Left forelimb (tissue), 1 donor: ENCODE measurements at regions not wholly inside any gene's neighbourhood (a gene's known extent, or its start where the extent isn't known, plus 50 kb on each side); places are given as distances from the start of the nearest gene placed in this dataset.

Experiments
- DNase-seq: peaks from one replicate; pipeline ENCODE4 v3.0.0-alpha.2; 2018; ENCODE audit warnings: low spot score

- DNase-seq = no peak
Measured at GRCh38 chr17:73932216-73932749, 271.2 kb upstream of the RPL38 start.

GRCh38 chr17:73933164-73933766 is 270.2 kb upstream of the RPL38 start:
- no peak for DNase-seq

DNA sequence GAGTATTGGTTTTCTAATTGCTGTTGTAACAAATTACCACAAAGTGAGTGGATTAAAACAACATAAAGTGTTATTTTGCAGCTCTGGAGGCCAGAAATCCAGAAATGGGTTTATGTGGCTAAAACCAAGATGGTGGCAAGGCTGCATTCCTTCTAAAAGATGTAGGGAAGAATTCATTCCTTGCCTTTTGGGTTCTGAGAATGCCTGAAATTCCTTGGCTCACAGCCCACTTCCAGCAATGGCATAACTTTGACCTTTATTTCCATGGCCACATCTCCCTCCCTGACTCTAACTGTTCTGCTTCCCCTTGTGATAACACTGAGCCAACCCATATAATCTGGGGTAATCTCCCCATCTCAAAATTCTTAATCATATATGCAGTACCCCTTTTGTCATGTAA is 269.6 kb upstream of the RPL38 start:
- no peak for DNase-seq

- no peak for DNase-seq
Measured at GRCh38 chr17:73934696-73935095, 268.8 kb upstream of the RPL38 start.

DNA sequence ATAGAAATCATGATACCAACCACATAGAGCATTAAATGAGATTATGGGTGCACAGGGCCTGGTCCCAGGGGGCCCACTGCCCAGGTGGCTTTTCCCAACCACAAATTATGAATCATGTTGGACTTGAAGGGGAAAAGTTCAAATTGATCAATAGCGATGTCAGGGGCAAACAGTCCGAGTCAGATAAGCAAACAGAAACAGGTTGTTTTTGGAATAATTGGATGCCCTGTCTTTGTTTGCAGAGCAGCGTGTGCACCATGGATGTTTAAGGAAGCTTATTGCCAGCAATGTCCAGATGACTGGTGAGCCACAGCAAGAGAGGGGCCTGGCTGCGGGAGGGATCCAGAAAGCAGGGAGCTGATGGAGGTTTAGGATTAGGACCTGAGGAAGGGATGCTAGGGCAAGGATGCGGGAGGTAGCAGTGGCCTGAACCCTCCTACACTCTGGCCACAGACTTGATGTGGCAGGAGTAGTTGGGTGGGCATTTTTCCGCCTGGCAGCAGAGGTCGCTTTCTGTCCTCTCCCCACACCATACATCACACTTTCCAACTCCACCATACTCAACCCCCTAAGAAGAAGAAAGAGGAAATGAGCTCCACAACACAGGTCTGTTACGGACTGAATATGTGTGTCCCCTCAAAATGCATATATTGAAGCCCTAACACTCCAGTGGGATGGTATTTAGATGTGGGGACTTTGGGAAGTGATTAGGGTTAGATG is 266.4 kb upstream of the RPL38 start:
- peak; percentile 33 for DNase-seq

GRCh38 chr17:73938706-73939105 is 264.8 kb upstream of the RPL38 start:
- DNase-seq = no peak

- peak; percentile 51 for DNase-seq
Measured at GRCh38 chr17:73939806-73940205, 263.7 kb upstream of the RPL38 start.

DNA sequence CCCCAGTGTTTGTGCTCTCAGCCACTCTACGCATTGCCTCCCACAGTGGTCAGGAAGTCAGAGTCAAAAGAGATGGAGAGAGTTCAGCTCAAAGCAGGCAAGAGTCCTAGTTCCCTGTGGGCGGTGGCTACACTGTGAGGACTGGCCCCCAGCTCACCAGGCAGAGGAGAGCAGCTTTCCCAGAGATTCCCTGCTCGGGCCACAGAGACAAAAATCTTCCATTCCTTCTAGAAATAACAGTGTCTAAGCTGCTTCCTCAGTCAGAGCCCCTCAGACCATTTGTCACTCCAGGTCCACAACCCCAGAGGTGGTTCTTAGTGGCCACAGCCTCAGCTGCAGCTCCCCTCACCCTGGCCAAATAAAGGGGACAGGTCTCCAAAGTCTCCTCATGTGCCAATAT is 263.0 kb upstream of the RPL38 start:
- DNase-seq = no peak

DNA sequence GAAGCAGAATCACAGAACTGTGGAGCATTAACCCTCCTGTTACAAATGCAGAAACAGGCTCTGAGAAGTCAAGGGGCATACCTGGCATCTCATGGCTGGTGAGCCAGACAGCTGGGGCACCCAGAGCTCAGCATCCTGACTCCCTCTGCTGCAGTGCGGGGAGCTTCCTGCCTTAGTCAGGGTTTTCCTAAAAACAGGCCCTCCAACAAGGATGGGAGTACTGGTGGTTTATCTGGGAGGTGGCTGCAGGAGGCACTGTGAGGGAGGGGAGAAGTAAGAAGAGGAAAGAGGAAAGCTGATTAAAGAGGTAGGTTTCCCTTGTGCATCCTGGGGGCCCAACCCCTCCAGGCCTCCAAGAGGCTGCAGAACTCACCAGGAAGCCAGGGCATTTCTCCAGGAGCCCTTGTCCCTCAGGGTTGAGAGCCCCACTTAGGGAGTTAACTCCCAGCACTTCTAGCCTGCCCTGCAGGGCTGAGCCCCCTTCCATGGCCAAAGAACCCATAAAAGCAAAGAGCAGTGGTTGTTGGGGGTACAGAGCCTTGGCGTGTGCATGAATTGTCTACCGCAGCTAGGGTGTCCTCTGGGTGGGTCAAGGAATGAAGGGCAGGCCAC is 261.5 kb upstream of the RPL38 start:
- DNase-seq = peak; percentile 40

- DNase-seq = peak; percentile 56
Measured at GRCh38 chr17:73942703-73943415, 260.6 kb upstream of the RPL38 start.

GRCh38 chr17:73943416-73944110 is 259.9 kb upstream of the RPL38 start:
- peak; percentile 40 for DNase-seq

- DNase-seq = peak; percentile 53
Measured at GRCh38 chr17:73944366-73944765, 259.1 kb upstream of the RPL38 start.

- DNase-seq = peak; percentile 40
Measured at GRCh38 chr17:73947281-73947965, 256.1 kb upstream of the RPL38 start.

DNA sequence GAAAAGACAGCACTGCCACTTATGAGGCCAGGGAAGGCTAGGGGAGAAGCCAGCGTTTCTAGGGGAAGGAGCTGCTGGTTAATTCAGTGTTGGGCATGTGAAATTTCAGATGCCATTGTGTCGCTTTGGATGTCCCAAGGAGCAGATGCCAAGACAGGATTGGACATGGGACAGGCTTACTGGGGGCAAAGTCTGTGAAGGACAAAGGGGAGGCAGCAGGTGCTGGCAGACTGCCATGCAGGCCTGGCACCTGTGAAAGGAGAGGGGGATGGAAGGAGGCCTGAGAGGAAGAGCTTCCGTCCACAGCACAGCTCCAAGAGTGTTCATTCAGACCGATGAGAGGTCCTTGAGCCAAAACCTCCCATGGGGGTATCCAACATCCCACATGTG is 255.5 kb upstream of the RPL38 start:
- peak; percentile 23 for DNase-seq

GRCh38 chr17:73949903-73950592 is 253.4 kb upstream of the RPL38 start:
- DNase-seq = peak; percentile 25

DNA sequence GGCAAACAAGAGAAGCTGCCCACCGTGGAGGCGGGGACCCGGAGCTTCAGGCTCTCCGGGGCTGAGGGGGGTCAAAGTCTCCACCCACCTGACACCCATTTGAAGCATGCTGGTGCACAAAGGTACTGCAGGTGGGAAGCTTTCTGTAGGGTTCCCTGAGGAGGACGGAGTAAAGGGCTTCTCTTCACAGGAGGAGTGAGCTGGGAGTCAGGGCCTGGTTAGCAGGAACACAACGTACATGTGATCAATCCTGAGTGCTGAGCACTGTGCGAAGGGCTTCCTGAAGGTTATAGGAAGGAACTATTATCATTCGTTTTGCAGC is 252.9 kb upstream of the RPL38 start:
- DNase-seq = peak; percentile 5

GRCh38 chr17:73952082-73952479 is 251.4 kb upstream of the RPL38 start:
- DNase-seq = no peak

GRCh38 chr17:73952480-73953205 is 250.8 kb upstream of the RPL38 start:
- DNase-seq = no peak

DNA sequence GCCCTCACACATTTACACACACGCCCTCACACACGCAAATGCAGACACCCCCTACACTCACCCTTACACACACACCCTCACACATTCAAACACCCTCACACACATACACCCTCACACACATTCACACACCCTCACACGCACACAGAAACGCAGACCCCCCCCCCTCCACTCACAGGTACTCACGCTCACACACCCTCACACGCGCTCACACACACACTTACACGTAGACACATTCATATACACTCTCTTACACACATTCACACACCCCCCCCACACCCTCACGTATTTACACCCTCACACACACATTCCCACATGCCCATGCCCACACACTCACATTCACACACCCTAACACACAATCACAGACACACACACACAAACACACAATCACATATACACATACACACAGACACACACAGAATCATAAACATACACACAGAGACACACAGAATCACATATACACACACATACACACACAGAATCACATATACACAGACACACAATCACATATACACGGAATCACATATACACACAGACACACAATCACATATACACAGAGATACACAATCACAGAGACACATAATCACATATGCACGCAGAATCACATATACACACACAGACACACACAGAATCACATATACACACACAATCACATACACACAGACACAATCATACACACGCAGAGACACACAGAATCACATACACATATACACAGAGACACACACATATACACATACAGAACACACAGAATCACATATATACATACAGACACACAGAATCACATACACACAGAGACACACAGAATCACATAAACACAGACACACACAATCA is 250.1 kb upstream of the RPL38 start:
- DNase-seq = no peak
